Stimulated activated CD8-positive, alpha-beta memory T cell treated with anti-CD3 and anti-CD28 coated beads, Interleukin-2, amount 100 ng/mL, for 48 hours (primary cell): ENCODE measurements at regions not wholly inside any gene's neighbourhood (a gene's known extent, or its start where the extent isn't known, plus 50 kb on each side); places are given as distances from the start of the nearest gene placed in this dataset.

Source experiments
- DNase-seq, 2 donors: peaks; one replicate each; pipeline ENCODE4 v3.0.0-alpha.2; 2020; ENCODE audit warnings: low read depth in 2 of 2

GRCh38 chr1:83673312-83673711 lies 325.6 kb downstream of the TTLL7 start:
- no peak for DNase-seq

DNA sequence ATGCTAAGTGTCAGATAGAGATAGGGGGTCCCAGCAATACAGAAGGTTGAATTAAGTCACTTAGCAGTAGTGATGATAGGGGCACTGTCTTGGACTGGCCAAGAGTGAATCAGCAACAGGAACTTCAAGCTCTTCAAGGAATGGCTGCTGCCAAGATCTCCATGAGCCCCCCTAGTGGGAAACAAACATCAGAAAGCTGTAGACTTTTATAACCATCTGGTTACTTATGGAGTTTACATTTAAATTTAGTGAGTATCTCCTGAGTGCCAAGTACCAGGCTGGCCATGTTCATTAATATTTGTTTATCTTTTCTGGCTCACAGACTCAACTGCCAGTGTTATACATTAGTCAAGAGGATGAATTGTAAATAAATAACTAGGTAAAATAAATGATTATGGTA lies 327.3 kb downstream of the TTLL7 start:
- no peak for DNase-seq

DNA sequence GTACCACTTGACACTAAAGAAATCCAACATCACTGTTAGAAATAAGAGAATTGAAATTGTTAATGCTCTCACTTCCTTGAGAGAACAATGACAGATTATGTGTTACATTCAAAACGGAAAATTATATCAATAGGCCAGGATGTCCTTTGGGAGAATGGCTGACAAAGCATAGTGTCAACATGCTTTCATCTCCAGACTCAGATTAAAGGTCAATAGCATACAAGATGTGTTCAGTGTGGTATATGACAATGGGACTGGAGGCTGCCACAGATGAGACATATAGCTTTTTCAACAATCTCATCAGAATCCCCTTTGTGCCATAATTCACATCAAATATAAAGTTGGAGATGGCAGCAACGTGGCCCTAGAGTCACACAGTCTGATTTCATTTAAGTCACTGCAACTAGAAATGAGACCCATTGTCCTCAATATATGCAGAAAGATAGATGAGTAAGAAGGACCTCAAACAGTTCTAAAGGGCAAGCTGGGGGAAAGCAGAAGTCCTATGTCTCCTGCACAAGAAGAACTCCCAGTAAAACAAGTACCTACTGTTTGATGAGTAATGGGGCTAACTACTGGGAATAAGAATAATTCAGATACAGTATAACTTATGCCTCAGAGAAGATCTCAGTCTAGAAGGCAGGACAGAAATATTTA lies 327.9 kb downstream of the TTLL7 start:
- DNase-seq = no peak

DNA sequence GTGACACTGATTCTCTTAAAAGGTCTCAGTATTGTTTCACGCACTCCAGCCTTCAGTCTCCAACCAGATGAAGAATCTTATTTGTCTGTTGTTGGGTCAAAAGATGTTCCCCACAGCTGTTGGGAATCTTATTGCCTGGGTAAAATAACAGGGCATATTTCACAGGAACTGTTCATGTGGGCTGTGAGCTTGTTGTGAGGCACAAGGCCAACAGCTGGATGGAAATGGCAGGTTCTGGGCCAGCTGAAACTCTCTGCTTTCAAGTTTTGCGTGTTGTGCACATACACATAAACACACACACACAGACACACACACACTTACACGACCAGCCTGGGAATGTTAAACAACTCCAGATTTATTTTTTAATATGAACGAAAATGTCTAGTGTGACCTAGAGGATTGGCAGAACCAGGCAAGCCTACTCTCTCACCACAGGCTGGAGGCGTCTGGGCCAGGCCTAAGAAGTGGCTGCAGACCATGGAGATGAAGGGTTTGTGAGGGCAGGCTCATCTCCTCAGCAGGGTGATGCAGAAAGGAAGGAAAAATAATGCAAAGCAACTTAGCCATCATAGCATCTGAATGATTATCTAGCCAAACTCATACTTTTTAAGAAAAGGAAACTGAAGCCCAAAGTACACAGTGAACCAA lies 357.0 kb downstream of the TTLL7 start:
- DNase-seq = no peak

- no peak for DNase-seq
Measured at GRCh38 chr1:83641206-83641658, 357.7 kb downstream of the TTLL7 start.

DNA sequence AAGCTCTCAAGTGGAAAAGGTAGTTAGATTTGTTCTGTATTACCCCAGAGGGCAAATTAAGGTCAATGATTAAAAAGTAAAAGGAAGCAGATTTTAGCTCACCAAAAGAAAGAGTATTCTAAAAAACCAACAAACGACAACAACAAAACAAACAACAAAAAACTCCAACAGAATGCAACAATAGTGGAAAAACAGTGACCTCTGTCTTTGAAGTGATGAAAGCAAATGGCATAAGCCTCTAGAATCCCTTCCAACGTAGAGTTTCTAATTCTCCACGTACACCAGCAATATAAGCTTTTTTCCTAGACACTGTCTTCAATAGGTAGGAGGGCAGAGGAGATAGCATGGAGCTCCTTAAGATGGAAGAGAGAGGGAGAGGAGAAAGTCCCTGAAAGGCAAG lies 359.1 kb downstream of the TTLL7 start:
- no peak for DNase-seq

DNA sequence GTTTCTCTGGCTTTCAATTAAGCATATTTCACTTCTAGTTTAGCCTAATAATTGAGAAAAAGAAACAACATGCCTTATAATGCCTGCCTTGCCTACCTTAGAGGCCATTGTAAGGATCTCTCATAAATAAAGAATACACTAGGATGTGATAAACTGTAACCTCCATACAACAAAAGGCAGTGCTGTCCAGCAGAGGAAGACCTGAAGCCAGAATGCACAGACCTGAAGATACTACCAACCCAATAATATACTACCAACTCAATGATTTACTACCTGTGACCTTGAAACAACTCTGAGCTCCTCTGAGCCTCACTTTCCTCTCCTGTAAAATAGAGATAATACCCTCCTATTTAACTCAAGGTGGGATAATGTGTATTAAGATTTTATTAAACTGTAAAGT lies 361.3 kb downstream of the TTLL7 start:
- DNase-seq = no peak

GRCh38 chr1:83637009-83637408 lies 361.9 kb downstream of the TTLL7 start:
- no peak for DNase-seq

GRCh38 chr1:83632906-83633305 lies 366.0 kb downstream of the TTLL7 start:
- peak in 1 of 2 donors; percentile 1 for DNase-seq

GRCh38 chr1:83631851-83632250 lies 367.1 kb downstream of the TTLL7 start:
- DNase-seq = no peak

DNA sequence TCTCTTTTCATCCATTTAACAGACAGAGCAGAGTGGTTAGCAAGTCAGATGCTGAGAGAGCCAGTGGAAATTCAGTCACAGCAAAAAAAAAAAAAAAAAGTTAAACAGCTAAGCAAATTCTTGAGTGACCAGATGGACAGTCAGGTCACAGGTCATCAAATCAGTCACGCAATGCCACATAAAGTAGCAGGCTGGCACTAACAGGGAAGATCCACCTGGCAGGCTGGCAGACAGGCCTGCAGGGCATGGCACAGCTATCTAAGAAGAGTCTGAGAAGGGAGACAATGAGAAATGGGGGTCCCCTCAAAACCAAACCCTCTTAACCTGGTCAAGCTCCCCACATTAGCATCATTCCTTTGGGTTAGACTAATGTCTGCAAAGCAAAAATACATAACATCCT lies 371.9 kb downstream of the TTLL7 start:
- no peak for DNase-seq

DNA sequence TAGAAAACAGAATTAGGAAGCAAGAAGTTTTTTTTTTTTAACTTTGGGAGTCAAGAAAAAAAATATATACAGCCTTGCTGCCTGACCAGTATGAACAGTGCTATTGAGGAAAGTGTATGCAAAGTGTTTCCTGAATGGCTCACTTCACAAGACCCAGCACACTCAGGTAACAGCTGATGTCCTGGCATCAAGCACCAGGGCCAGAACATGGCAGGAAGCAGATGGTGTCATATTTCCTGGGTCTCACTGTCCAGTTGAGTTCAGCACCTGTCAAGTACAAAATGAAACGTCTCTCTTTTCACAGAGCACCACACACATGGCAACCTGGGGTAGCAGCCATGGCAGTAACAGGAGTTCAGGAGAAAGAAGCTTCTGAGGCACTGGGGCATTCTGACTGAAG lies 372.3 kb downstream of the TTLL7 start:
- DNase-seq = no peak

DNA sequence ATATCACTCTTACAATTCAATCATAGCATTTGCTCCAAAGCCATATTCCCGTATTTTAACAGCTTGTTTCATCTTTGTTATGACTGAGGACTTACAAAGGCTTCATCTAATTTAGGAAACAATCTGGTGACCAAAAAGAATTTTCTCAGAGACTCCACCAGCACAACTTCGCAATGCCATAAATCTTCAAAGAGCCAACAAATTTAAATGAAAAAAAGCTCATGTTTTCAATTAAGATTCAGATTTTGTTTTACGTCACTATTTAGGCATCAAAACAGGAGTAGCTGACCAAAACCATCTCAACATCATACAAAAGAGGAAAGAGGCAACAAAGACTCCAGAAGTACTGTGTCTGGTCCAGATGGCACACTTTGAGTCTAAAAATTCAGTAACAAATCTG lies 373.3 kb downstream of the TTLL7 start:
- no peak for DNase-seq

- no peak for DNase-seq
Measured at GRCh38 chr1:83620016-83620415, 378.9 kb downstream of the TTLL7 start.

DNA sequence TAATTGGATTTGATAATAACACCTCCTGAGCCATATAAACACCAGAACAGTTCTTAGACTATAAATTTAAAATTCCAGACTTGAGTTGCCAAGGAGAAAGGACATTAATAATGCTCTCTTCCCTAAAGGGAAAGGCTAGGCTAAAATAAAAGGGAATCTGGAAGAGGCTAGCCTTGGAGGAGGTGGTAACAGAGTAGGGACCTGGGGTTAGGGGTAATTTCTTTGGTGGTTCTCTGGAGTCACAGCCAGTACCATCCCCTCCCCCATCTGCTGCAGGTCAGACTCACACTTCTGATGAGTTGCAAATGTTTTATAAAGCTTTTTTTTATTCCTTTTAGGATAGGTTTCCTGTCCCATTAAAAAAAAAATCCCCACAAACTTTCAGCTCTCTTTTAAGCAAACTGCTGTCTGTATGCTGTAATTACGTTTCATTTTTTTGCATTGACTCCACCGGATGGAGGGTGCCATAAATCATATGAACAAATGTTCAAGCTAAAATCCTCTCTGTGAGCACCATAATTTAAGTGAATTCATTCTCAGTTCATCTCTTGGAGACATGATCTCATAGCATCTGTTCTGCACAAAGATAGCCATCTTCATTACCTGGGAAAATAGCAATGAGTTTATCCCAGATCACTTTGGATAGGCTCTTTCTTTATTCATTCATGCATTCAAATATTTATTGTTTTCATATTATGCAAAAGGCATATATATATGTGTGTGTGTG lies 379.6 kb downstream of the TTLL7 start:
- no peak for DNase-seq

DNA sequence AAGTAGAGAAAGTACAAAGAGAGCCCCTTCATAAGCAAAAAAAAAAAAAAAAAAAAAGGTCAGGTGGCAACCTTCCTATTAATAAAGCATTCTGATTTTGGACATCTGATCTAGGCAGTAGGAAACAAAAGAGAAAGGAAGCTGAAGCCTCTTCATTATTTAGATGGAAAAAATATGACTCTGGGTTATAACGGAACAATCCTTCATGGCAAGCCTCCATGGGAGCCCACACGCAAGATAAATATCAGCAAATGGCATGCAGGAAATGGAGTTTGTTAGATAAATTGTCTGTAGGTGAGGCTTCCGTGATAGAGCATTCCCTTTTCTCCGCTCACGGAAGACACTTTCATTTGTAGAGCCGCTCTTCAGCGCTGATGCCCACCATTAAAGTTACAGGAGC lies 381.0 kb downstream of the TTLL7 start:
- no peak for DNase-seq

DNA sequence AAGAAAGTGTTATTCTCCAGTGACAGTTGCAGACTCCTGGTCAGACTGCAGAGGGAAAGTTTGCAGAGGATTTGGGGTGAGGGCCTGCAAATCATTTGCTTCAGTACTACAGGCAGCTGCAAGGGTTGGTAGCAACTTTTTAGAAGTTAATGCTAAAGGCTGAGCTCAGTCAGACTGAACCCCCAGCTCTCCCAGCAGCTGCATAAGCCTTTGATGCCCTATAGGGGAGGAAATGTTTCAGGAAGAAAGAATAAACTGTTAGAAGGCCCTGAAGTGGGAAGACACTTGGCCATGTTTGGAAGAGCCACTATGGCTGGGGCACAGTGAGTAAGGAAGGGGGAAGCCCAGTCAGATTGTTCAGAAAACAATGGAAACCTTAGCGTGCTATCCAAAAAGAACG lies 383.6 kb downstream of the TTLL7 start:
- no peak for DNase-seq

- DNase-seq = no peak
Measured at GRCh38 chr1:83606416-83606955, 392.4 kb downstream of the TTLL7 start.

GRCh38 chr1:83596331-83596730 lies 402.6 kb downstream of the TTLL7 start:
- no peak for DNase-seq

DNA sequence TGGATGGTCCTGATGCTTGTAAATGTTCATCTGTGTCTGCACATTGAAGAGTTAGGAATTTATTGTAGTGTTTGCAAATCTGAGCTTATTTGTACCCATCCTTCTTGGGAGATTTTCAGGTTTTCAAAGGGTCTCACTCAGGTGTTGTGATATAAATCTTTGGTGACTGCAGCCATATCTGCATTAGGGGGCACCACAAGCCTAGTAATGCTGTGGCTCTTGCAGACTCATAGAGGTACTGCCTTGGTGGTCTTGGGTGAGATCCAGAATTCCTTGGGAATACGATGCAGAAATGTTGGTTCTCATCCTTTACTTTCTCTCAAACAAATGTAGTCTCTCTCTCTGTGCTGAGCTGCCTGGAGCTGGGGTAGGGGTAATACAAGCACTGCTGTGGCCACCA lies 405.9 kb downstream of the TTLL7 start:
- no peak for DNase-seq

- DNase-seq = no peak
Measured at GRCh38 chr1:83588140-83588539, 410.8 kb downstream of the TTLL7 start.

DNA sequence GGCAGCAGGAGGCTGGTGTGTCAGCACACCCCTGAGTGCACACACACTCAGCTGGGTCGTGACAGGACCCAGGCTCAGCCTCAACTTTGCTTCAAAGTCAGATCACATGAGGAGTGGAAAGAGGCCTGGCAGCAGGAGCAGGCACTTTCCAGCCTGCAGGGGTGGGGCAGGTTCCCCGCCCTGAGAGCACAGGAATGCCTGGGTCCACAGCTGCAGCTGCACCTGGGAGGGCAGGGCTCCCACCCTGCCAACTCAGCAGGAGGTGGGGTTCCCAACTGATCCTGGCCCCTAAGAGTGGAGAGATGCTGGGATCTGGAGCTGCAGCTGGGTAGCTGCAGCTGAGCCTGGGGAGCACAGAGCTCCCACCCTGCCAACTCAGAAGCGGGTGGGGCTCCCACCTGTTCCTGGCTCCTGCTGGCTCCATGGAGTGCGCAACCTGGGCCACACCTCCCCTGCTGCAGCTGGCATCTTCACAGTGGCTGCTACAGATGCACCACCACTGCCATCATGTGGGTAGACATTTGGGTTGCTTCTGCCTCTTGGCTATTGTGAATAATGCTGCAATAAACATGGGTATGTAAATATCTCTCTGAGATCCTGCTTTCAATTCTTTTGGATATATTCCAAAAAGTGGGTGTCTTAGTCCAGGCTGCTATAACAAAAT lies 415.4 kb downstream of the TTLL7 start:
- DNase-seq = no peak
